IMR-90 (cell line): ENCODE measurements at regions not wholly inside any gene's neighbourhood (a gene's known extent, or its start where the extent isn't known, plus 50 kb on each side); places are given as distances from the start of the nearest gene placed in this dataset.

Source experiments
- ATAC-seq: fragments of 200-7000 bp; cut with Tn5 transposase; 2 replicates; pipeline ENCODE4 v1.9.1; 2020; ENCODE audit warnings: low read depth, mild to moderate bottlenecking, moderate library complexity
- BruUV-seq: library from RNA; stranded (reverse); fragments of 400-500 nt; replicated peaks from 2 replicates; lab custom pipeline; 2021; lab: Mats Ljungman, UMichigan
- CTCF ChIA-PET: fragments of 300-600 bp; formaldehyde crosslinking; extraction: SDS; loops from one replicate; lab custom pipeline; 2021; ENCODE audit warnings: antibody characterized with exemption; lab: Yijun Ruan, JAX
- POLR2A ChIA-PET: fragments of 300-600 bp; sonication (Branson Sonifier 250); formaldehyde crosslinking; loops from one replicate; lab custom pipeline; 2022; ENCODE audit warnings: antibody characterized with exemption; ENCODE audit not compliant: unreplicated experiment; lab: Charles Lee
- DNase-seq: peaks from one replicate; pipeline ENCODE4 v3.0.0; 2013
- H2AFZ ChIP-seq: replicated peaks from 2 replicates; pipeline ENCODE3; 2013; ENCODE audit warnings: low read length, mild to moderate bottlenecking; ENCODE audit not compliant: poor library complexity
- H2AK5ac ChIP-seq: 2 replicates; pipeline ENCODE4 v1.6.1; 2013; ENCODE audit warnings: low read depth, low read length, inconsistent platforms
- H2AK9ac ChIP-seq: replicated peaks from 2 replicates; pipeline ENCODE3; 2013; ENCODE audit warnings: mild to moderate bottlenecking, low read depth, low read length, moderate library complexity; ENCODE audit not compliant: poor library complexity
- H2BK120ac ChIP-seq: 2 replicates; pipeline ENCODE4 v1.6.1; 2013; ENCODE audit warnings: low read depth, low read length, inconsistent platforms
- H2BK15ac ChIP-seq: 3 replicates; pipeline ENCODE4 v1.6.1; 2013; ENCODE audit warnings: low read depth, low read length, inconsistent platforms
- H2BK20ac ChIP-seq: 2 replicates; pipeline ENCODE4 v1.6.1; 2013; ENCODE audit warnings: low read depth, mild to moderate bottlenecking, inconsistent platforms, low read length, moderate library complexity
- H2BK5ac ChIP-seq: 2 replicates; pipeline ENCODE4 v1.6.1; 2013; ENCODE audit warnings: mild to moderate bottlenecking, low read depth, low read length, inconsistent platforms; ENCODE audit not compliant: poor library complexity, severe bottlenecking
- H3K14ac ChIP-seq: replicated peaks from 2 replicates; pipeline ENCODE4 v1.6.1; 2013; ENCODE audit warnings: low read depth, low read length, inconsistent platforms
- H3K18ac ChIP-seq: 2 replicates; pipeline ENCODE4 v1.6.1; 2013; ENCODE audit warnings: low read depth, low read length, control low read depth
- H3K23ac ChIP-seq: 2 replicates; pipeline ENCODE4 v1.6.1; 2013; ENCODE audit warnings: low read depth, low read length, inconsistent platforms
- H3K27ac ChIP-seq: 2 replicates; pipeline ENCODE4 v1.5.1; 2013; ENCODE audit warnings: mild to moderate bottlenecking, control low read depth, low read length; ENCODE audit not compliant: insufficient read depth
- H3K27me3 ChIP-seq: 2 replicates; pipeline ENCODE4 v1.6.1; 2013; ENCODE audit warnings: low read length; ENCODE audit not compliant: control insufficient read depth, insufficient read depth
- H3K36me3 ChIP-seq: 2 replicates; pipeline ENCODE4 v1.6.1; 2013; ENCODE audit warnings: low read length, mixed read lengths; ENCODE audit not compliant: control insufficient read depth, insufficient read depth
- H3K4ac ChIP-seq: 2 replicates; pipeline ENCODE4 v1.6.1; 2013; ENCODE audit warnings: low read depth, low read length, inconsistent platforms
- H3K4me1 ChIP-seq: 2 replicates; pipeline ENCODE4 v1.6.1; 2013; ENCODE audit warnings: low read length, mixed read lengths; ENCODE audit not compliant: control insufficient read depth, insufficient read depth
- H3K4me2 ChIP-seq: 2 replicates; pipeline ENCODE4 v1.6.1; 2013; ENCODE audit warnings: low read depth, mild to moderate bottlenecking, control low read depth, low read length, moderate library complexity
- H3K4me3 ChIP-seq: 2 replicates; pipeline ENCODE4 v1.5.1; 2013; ENCODE audit warnings: low read depth, mild to moderate bottlenecking, control low read depth, low read length, moderate library complexity; ENCODE audit not compliant: insufficient read depth
- H3K56ac ChIP-seq: 2 replicates; pipeline ENCODE4 v1.6.1; 2013; ENCODE audit warnings: low read length, inconsistent platforms; ENCODE audit not compliant: insufficient read depth; ENCODE audit errors: extremely low read depth
- H3K79me1 ChIP-seq, 2 experiments: 2 replicates each; pipeline ENCODE4 v1.6.1; 2013; ENCODE audit warnings: low read length in 2 of 2, inconsistent platforms in 1 of 2, low read depth in 1 of 2
- H3K9ac ChIP-seq: 2 replicates; pipeline ENCODE4 v1.6.1; 2013; ENCODE audit warnings: low read depth, low read length, control low read depth
- H3K9me1 ChIP-seq: 2 replicates; pipeline ENCODE4 v1.6.1; 2013; ENCODE audit warnings: low read length, inconsistent platforms; ENCODE audit not compliant: insufficient read depth
- H3K9me3 ChIP-seq: 2 replicates; pipeline ENCODE4 v1.6.1; 2013; ENCODE audit warnings: low read length; ENCODE audit not compliant: control insufficient read depth, insufficient read depth
- H4K20me1 ChIP-seq: 2 replicates; pipeline ENCODE4 v1.6.1; 2013; ENCODE audit warnings: low read length, inconsistent platforms; ENCODE audit not compliant: insufficient read depth
- H4K5ac ChIP-seq: 2 replicates; pipeline ENCODE4 v1.6.1; 2013; ENCODE audit warnings: mild to moderate bottlenecking, low read depth, low read length, control low read depth
- H4K8ac ChIP-seq, 2 experiments: 2 replicates each; pipeline ENCODE4 v1.6.1; 2013; ENCODE audit warnings: low read depth in 2 of 2, low read length in 2 of 2, control low read depth in 1 of 2, inconsistent platforms in 1 of 2
- H4K91ac ChIP-seq: 2 replicates; pipeline ENCODE4 v1.6.1; 2013; ENCODE audit warnings: low read depth, low read length, inconsistent platforms; ENCODE audit not compliant: insufficient read depth
- CHD1 ChIP-seq: IDR thresholded peaks from 2 replicates; pipeline ENCODE4 v1.6.1; 2012; ENCODE audit warnings: low read depth, low read length, improper control_type of control experiment
- CTCF ChIP-seq: conservative IDR thresholded peaks from 2 replicates; pipeline ENCODE4 v1.5.1; 2012; ENCODE audit warnings: mild to moderate bottlenecking, low read depth, low read length, improper control_type of control experiment
- ELK1 ChIP-seq: fragments of 150-350 bp; IDR thresholded peaks from 2 replicates; pipeline ENCODE4 v1.6.1; 2016; ENCODE audit warnings: low read depth, mild to moderate bottlenecking, low read length, moderate library complexity, borderline replicate concordance
- FOS ChIP-seq: fragments of 150-350 bp; IDR thresholded peaks from 2 replicates; pipeline ENCODE4 v1.6.1; 2016; ENCODE audit warnings: low read depth, low read length
- MAFK ChIP-seq: IDR thresholded peaks from 2 replicates; pipeline ENCODE4 v1.6.1; 2012; ENCODE audit warnings: low read depth, low read length, improper control_type of control experiment
- MXI1 ChIP-seq: IDR thresholded peaks from 2 replicates; pipeline ENCODE4 v1.6.1; 2012; ENCODE audit warnings: low read depth, mild to moderate bottlenecking, low read length, moderate library complexity, borderline replicate concordance
- POLR2A ChIP-seq: IDR thresholded peaks from 2 replicates; pipeline ENCODE4 v1.6.1; 2012; ENCODE audit warnings: mild to moderate bottlenecking, low read depth, low read length
- USF2 ChIP-seq: fragments of 150-350 bp; IDR thresholded peaks from 2 replicates; pipeline ENCODE4 v1.6.1; 2017; ENCODE audit warnings: mild to moderate bottlenecking, antibody characterized with exemption, low read length, low read depth
- WGBS, 2 experiments: methylation state at CpG; one replicate each; pipeline versions ENCODE4 v1.1.5 to v1.1.7; 2013; ENCODE audit warnings: missing lambda C conversion rate in 2 of 2; ENCODE audit not compliant: insufficient read length in 1 of 2; ENCODE audit errors: extremely low coverage in 2 of 2; 5-methylcytosine and 5-hydroxymethylcytosine counted together
- dilution Hi-C: fragments of 300-500 bp; cut with HindIII; formaldehyde crosslinking; loops from one replicate; pipeline ENCODE4 v1.14.3; 2018; ENCODE audit warnings: low sequenced_read_pairs; ENCODE audit not compliant: unreplicated experiment
- in situ Hi-C: fragments of 300-500 bp; cut with MboI; formaldehyde crosslinking; loops from 3 replicates; pipeline ENCODE4 v1.14.3; 2019; ENCODE audit warnings: low sequenced_read_pairs, inconsistent platforms, mixed read lengths
- intact Hi-C: fragments of 100-400 bp; cut with micrococcal nuclease; formaldehyde crosslinking; loops from 2 replicates; pipeline ENCODE4 v1.10.0; 2022

GRCh38 chr10:26384600-26384999, 53.5 kb upstream of the APBB1IP start:
- Histone ChIP-seq H3K27me3 (no peaks in the 10 kb centered on the region), H2BK15ac (no peak overlapping the region), H3K14ac (no peak overlapping the region), H3K4ac (no peak overlapping the region), H3K4me1 (no peaks in the 10 kb centered on the region), H3K27ac (no peak overlapping the region), H4K20me1 (no peaks in the 10 kb centered on the region), H3K9ac (no peak overlapping the region), H4K91ac (no peak overlapping the region), H3K4me3 (no peak overlapping the region), H3K36me3 (no peaks in the 10 kb centered on the region), H3K18ac (no peak overlapping the region), H3K23ac (no peak overlapping the region), H2AK5ac (no peak overlapping the region), H3K4me2 (no peak overlapping the region), H2BK20ac (no peak overlapping the region), H4K5ac (no peak overlapping the region), H4K8ac (no peak overlapping the region), H3K9me1 (no peaks in the 10 kb centered on the region), H3K56ac (no peak overlapping the region), H2AK9ac (no peak overlapping the region), H3K9me3 (peaks cover 10% of the 10 kb centered on the region; the same call in 1 of the 2 replicates), H2BK5ac (no peak overlapping the region), H2AFZ (no peak overlapping the region), H3K79me1 (no peaks in the 10 kb centered on the region), H2BK120ac (no peak overlapping the region)
- DNase-seq: no peak
- ChIA-PET POLR2A (no interaction called here), CTCF (interaction anchor here (0.5 kb wide), 1 partner anchor 23 kb away, joined by 6 read pairs; no protein-coding TSS in a partner anchor)
- WGBS, 2 experiments: no CpG with 5 or more reads among the region's 3 CpGs
- ATAC-seq: no peak
- TF ChIP-seq FOS: no peak
- TF ChIP-seq MAFK: no peak
- TF ChIP-seq POLR2A: no peak
- no peak for TF ChIP-seq ELK1
- no peak for TF ChIP-seq CTCF
- no peak for TF ChIP-seq CHD1
- no peak for TF ChIP-seq USF2
- TF ChIP-seq MXI1: no peak
- BruUV-seq: no TSS peak
- dilution Hi-C loops (no loop called here), intact Hi-C loops (no loop called here), in situ Hi-C loops (no loop called here)
